Mammary epithelial cell (primary cell): ENCODE measurements at regions not wholly inside any gene's neighbourhood (a gene's known extent, or its start where the extent isn't known, plus 50 kb on each side); places are given as distances from the start of the nearest gene placed in this dataset.

Experiments
- CTCF ChIP-seq, 2 donors: IDR thresholded peaks in 1 of 2; conservative IDR thresholded peaks in 1 of 2; 2 replicates each; pipeline ENCODE4 v1.5.1; 2011 to 2012; ENCODE audit warnings: inconsistent platforms in 2 of 2, low read length in 2 of 2, mild to moderate bottlenecking in 2 of 2, control low read depth in 1 of 2, low read depth in 1 of 2; ENCODE audit not compliant: insufficient read depth in 1 of 2; ENCODE audit errors: extremely low read depth in 1 of 2
- EZH2 ChIP-seq: IDR thresholded peaks from 2 replicates; pipeline ENCODE4 v1.6.1; 2012; ENCODE audit warnings: low read length, inconsistent platforms, borderline replicate concordance

- no peak for TF ChIP-seq CTCF (conservative IDR thresholded peaks at IDR 0.05 in 1 of 2, IDR thresholded peaks at IDR 0.05 in 1 of 2; ENCODE audit: extremely low read depth in 1 of 2, insufficient read depth in 1 of 2, low read depth in 1 of 2, low read length in 2 of 2)
- TF ChIP-seq EZH2 = no peak
Measured at GRCh38 chr7:110307776-110308175, 783.2 kb upstream of the LRRN3 start.
